Testis (tissue), 2 donors: ENCODE measurements at regions not wholly inside any gene's neighbourhood (a gene's known extent, or its start where the extent isn't known, plus 50 kb on each side); places are given as distances from the start of the nearest gene placed in this dataset.

ENCODE experiments used
- CTCF ChIP-seq, 3 experiments: fragments of 450-650 bp in 2 of 3; fragments of 200-600 bp in 1 of 3; sonication (generic) in 1 of 3; IDR thresholded peaks; one replicate each; pipeline ENCODE4 v1.5.1; 2016 to 2019; ENCODE audit warnings: antibody characterized with exemption in 3 of 3, mild to moderate bottlenecking in 2 of 3, moderate library complexity in 1 of 3
- POLR2A ChIP-seq: fragments of 450-650 bp; IDR thresholded peaks from one replicate; pipeline ENCODE4 v1.6.1; 2017; ENCODE audit warnings: antibody characterized with exemption, mild to moderate bottlenecking, moderate library complexity

GRCh38 chr16:79267781-79268180 lies 332.8 kb downstream of the MAF start:
- TF ChIP-seq CTCF (IDR thresholded peaks at IDR 0.05) (no peak), POLR2A (no peak)
